ENCODE measurements at regions not wholly inside any gene's neighbourhood (a gene's known extent, or its start where the extent isn't known, plus 50 kb on each side); places are given as distances from the start of the nearest gene placed in this dataset.

DNA sequence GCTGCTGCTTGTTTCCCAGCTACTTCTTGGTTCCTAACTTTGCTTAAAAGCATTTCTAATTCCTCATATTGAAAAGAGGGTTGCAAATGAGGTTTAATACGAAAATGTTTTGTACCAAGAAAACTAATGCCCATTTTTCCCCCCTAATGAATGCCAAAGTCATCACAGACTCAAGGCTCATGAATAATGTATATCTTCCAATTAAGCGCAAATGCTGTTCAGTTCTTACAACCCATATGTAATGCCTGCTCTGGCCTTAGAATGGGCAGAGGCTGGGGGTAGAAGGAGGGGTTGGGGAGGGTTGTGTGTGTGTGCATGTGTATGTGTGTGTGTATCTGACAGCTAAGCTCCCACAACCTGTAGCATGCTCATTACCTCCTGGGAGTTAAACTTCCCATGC is 901.7 kb downstream of the KCNMA1 start:
- no peak for DNase-seq (ENCODE audit: low spot score)

DNA sequence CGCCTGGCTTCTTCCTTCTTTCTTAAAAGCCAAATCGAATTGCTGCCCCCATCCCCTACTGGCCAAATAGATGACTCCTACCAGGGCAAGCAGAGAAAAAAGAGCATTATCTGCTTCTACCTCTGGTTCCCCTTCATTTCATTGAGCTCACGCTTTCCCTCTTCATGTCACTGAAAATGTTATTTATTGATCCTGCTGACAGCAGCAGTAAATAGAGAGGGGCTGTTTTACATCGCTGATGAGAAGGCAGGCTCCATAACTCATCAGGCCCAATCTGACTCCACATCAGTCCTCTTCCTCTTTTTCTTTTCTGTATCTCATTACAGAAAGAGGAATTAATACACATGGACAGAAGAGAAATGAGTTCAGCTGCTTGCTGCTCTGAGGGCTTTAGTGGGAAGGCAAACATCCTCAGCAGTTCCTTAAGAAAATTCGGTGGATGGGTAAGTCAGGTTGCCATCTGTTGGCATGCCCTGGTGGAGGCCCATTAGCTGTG is 904.1 kb downstream of the KCNMA1 start:
- no peak for DNase-seq (ENCODE audit: low spot score)

DNA sequence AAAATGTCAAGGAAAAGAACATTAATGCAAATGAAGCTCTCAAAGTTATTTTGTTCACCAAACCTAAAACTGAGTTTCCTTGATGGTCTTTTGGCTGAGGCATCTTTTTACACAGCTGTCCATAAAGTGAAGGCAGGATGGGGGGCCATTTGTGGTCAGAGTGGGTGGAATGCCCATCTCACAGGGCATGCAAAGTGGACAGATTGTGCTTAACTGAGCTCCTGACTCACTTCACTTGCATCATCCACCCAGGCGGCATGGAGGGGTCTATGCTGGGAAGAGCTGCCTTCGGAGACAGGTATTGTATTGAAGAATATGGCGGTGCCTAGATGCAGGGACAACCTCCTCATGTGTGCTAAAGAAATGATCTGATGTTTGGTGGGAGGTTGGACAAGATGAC is 905.3 kb downstream of the KCNMA1 start:
- DNase-seq (ENCODE audit: low spot score), result no peak

DNA sequence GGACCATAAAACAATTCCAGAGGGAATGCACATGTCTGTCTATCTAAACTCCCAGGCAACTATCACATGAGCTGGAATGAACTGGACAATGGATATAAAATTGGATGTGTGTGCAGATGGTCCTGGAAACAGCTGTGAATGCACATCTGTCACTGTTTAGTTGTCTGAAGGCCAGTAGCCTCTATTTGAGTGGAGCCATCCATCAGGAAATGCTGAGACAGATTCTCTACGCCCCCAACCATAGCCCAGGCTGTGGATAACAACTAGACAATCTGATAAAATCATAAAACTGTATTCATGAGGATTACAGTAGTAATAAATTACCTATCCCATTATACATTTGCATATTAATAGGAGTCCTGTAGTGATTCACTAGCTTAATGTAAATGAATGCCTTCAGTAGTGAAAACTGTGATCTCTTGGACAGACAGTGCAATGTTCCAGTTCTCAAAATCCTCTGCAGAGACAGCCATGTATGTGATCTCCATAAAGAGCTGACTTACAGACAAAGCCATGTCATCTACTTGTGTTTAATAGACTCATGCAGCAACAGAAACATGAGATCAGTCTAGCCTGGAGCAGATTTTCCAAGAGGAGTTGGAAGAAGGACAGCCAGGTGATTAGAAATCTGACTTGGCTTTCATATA is 907.6 kb downstream of the KCNMA1 start:
- no peak for DNase-seq (ENCODE audit: low spot score)

DNA sequence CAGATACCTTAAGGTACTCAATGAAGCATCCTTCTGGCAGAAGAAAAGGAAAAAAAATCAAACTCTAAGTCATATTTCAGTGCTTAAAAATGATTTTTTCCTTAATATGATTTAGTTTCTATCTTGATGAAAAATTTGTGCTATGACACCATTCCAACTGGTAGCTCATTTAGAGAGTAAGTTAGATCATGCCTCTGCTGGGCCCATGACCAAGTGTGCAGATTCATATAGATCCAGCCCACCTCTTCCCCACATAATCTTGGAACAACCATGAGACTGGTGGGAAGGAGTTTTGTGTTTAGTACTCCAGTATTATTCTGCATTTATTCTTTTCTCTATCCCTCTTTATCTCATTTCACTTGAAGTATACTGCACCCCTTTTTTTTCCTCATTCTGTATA is 908.3 kb downstream of the KCNMA1 start:
- no peak for DNase-seq (ENCODE audit: low spot score)

DNA sequence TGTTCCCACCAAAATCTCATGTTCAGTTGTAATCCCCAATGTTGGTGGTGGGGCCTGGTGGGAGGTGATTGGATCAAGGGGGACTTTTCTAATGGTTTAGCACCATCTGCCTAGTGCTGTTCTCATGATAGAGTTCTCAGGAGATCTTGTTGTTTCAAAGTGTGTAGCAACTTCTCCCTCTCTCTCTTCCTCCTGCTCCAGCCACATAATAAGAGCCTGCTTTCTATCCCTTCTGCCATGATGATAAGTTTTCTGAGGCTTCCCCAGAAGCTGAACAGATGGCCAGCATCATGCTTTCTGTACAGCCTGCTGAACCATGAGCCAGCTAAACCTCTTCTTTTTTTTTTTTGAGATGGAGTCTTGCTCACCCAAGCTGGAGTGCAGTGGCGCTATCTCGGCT is 910.6 kb downstream of the KCNMA1 start:
- no peak for DNase-seq (ENCODE audit: low spot score)

DNA sequence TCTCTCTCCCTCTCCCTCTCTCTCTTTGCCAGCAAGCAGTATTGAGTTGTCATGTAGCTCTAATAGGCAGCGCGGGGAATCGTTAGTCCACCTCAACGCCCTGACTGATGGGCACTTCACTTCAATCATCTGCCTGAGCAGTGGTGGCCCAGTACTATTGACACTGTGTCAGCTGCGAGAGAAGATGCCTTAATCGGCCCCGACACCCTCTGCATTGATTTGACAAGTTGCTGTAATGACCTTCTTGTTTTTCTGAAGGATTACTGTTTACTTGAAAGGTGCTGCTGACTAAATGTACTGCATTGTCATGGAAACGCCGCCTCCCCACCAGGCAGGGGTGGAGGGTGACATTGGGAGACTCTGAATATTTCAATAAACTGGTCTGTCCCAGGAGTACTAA is 913.8 kb downstream of the KCNMA1 start:
- DNase-seq (ENCODE audit: low spot score), result no peak

DNA sequence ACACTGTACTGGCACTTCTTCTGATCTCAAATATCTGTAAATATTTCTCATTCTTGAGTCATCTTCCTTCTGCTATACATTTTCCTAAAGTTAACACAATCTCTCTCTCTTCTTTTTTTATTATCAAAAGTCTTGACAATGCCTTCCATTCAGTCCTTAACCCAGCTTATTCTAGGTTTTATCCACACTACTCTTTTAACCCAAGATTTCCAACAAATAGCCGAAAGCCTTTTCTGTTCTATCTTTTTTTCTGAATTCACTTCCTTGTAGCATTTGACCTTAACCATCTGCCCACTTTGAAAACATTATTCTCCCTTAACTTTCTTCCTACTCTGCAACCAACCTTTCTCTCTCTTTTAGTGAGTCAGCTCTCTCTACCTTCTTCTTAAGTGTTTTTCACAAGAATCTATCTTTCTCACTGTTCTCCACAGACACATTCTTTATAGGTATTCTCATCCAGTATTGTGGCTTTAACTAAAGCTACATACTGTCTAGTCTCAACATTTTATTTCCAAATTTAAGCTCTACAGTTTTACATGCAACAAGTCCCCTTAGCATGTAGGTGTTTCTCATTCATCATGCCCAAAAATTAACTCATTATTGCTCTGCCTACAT is 915.6 kb downstream of the KCNMA1 start:
- DNase-seq (ENCODE audit: low spot score), result no peak

DNA sequence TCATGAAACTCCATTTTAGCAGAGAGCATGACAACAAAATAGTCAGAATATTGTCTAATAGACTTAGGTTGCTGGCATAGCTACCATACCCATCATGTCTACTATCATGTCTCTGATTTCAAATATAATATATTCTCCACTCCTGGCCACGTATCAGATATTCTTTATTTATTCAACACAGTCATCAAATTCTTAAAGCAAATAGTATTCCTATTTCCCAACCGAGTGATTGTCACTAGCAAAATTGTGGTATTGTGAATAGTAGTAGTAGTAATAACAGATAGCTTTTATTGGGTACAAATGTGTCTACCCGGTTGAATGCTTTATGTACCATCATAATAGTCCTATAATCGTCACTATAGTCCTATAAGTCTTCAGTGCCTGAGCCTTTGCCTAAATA is 918.6 kb downstream of the KCNMA1 start:
- DNase-seq (ENCODE audit: low spot score), result no peak

DNA sequence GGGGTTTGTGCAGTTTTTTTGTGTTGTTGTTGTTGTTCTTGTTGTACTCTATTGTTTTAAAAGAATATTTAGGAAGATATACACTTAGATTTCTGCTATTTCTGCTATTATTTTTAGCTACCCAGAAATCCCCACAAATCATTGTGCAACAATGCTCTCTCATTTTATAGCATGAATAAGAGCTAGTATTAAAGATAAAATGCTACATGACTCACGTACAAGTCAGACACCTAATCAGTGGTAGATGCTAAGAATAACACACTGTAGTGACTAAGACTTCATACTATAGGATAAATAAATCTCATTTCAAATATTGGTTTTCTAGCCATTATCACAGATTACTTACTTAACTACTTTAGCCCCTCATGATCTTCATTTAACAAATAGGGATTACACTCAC is 920.5 kb downstream of the KCNMA1 start:
- DNase-seq (ENCODE audit: low spot score), result no peak

DNA sequence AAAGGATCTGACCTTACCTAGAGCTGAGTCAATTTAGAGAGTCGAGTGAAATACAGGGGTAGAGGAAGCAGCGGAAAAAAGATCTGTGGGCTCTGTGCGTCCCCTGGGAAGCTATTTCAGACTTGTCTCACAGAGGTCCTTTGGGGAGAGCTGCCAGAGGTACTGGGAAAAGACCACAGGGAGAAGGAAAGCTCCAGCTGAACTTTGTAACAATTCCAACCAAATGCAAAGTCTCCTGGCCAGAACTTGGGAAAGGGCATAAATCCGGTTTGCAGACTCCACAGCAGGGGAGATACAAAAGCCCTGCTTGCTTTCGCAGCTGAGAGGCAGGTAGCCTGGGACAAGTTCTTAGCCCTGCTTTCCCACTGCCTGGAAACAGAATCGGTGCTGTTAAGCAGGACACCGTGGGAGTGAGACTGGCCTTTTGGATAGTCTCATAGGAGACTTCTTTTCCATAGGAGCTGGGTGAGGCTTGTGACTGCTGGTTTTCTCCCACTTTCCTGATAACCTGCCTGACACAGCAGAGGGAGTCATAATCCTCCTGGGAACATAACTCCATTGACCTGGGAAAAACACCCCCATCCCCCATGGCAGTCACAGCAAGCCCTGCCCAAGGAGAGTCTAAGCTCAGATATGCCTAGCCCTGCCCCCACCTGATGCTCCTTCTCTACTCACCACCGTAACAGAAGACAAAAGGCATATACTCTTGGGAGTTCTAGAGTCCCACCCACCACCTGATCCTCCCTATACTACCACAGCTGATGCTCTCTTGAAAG is 926.2 kb downstream of the KCNMA1 start:
- no peak for DNase-seq (ENCODE audit: low spot score)

DNA sequence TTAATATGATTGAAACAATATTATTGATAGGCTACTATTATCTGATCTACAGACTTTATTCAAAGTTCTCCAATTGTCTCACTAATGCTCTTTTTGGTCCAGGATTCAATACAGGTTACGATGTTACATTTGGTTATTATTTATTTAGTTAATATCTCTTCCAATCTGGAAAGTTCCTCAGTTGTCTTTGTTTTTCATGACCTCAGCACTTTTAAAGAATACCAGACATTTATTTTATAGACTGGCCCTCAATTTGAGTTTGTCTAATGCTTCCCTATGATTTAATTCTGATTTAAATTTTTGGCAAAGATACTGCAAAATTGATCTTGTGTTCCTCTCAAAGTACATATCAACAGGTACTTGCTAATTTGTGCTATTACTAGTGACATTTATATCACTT is 937.4 kb downstream of the KCNMA1 start:
- DNase-seq (ENCODE audit: low spot score), result no peak

DNA sequence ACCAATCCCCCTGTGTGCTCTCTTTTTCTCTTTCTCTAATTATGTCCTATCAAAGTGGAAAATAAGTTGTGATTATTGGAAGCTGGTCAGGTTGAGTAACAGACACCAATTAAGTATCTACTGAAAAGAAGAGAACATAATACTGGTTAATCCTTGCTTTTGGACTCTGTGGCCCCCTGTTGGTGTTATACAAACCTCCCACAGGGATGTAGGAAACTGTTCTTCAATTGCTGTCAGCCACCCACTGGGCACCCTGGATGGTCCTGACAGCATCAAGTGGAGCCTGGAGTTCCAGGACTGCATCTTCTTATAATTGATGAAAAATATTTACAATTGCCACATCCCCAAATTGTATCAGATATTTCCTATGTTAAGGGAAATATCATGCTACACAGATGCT is 939.7 kb downstream of the KCNMA1 start:
- no peak for DNase-seq (ENCODE audit: low spot score)

DNA sequence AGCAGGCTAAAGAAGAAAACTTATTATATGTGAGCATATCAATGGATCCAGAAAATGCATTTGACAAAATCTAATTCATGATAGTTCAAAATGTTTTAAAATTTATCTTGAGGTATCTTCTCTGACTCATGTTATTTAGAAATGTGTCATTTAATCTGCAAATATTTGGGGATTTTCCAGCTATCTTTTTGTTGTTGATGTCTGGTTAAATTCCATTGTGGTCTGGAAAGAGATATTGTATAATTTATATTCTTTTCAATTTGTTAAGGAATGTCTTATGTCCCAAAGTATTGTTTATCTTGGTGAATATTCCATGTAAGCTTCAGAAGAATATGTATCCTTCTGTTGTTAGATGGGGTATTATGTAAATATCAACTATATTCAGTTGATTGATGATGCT is 942.5 kb downstream of the KCNMA1 start:
- no peak for DNase-seq (ENCODE audit: low spot score)

DNA sequence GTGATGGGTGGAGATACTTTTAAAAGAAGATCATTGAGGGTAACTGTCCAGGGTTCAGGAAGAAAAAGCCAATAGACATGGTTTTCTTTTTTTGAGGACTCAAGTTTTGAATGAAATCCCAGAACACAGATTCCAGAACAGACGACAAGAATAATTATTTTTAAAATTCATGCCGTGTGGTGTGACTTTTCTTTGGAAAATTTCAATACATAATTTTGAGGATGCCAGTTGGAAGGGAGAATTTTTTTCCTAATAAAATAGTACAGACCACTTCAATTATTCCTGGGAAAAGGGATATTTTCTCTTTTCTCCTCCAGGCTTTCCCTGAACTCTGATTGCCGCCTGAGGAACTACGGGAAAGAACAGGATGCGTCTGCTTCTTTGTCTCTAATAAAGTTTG is 951.4 kb downstream of the KCNMA1 start:
- no peak for DNase-seq (ENCODE audit: low spot score)

DNA sequence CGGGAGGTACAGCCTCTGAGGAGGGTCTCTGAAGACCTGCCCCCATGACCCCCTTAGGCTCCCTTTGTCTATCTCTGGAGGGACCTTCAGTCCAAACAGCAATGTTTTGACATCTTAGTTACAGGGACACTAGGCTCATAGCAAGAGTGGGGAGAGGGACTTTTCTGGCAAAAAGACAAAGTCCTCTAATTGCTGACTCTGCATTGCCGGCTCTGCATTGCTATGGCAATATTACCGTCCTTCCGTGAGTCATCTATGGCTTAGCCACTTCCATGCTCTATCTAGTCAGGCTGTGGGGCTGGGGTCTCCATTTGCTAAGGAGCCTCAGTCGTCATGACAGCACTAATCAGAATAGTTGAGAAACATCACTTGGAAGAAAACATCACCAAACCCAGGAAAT is 952.6 kb downstream of the KCNMA1 start:
- no peak for DNase-seq (ENCODE audit: low spot score)

DNA sequence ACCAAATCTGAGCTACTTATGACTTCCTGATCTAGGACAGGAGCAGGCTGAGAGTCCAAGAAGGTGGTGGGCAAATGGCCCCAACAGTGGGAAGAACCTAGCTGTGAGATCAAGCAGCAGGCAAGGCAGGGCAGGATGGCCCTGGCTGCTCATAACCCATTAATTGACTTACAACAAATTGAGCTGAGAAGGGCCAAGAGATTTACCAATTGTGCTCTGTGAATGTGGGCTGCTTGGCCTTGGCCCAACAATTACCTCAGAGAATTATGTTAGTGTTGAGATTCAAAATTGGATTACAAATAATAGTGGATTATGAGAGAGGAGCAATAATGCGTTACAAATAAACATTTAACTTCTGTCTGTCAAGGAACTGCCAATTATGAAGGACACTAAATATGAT is 956.5 kb downstream of the KCNMA1 start:
- DNase-seq (ENCODE audit: low spot score), result no peak

DNA sequence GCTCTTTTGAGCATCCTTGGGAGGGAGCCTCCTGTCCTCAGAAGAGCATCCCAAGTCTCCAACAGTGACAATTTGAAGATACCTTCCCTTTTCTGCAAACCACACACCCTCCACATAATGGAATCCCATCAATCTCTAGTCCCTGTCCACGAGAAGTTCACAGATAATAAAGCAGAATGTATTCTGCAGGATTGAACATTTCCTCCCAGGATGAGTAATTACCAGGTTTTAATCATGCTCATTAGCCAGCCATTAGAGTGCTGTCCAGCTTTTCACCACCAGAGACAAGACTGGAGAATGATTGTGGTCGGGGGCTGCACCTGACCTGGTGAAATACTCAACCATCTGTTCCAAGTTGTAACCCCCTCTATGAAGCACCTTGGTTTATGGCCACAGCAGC is 958.6 kb downstream of the KCNMA1 start:
- no peak for DNase-seq (ENCODE audit: low spot score)

DNA sequence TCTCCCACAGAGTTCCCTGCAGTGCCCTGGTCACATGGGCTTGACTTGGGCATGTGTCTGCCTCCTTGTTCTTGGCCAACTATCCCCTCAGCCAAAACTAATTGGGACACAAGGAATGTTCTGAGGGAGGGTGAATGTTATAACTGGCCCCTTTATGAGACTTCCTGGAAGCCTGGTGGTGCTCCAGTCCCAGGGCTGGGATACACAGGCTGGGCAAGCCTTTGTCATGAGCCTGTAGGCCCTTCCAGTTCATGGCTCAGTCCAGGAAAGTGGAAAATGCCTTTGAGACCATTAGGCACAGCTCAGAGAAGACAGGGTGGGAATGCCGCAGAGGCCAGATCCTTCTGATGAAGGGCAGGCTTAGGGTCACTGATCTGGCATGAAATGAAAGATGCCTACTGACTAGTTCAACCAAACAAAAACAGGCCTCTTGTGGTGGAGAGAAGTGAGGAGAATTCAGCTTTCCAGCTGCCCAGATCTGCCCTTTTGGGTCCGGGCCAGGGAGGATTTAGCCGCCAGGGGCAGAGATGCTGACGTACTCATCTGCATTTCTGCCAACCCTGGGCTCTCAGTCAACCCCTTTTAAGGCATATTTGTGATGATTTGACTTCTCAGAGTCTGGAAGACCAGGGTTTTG is 961.5 kb downstream of the KCNMA1 start:
- no peak for DNase-seq (ENCODE audit: low spot score)

DNA sequence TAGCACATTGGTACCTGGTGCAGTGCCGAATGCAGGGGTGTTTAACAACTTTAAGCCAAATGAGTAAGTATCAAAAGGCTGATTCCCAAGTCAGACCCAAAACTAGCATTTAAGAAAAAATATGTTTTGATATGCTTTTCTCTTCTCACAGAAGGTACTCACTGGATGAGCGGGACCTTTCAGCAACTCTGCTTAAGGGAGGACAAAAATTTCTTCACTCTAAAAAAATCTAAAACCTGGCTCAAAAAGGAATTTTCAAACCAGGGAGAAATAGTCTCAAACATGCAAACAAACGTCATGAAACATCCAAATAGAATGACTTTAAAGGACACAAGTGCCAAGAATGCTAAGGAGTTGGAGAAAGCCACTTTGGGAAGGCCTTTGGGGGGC is 962.1 kb downstream of the KCNMA1 start:
- DNase-seq (ENCODE audit: low spot score), result no peak

DNA sequence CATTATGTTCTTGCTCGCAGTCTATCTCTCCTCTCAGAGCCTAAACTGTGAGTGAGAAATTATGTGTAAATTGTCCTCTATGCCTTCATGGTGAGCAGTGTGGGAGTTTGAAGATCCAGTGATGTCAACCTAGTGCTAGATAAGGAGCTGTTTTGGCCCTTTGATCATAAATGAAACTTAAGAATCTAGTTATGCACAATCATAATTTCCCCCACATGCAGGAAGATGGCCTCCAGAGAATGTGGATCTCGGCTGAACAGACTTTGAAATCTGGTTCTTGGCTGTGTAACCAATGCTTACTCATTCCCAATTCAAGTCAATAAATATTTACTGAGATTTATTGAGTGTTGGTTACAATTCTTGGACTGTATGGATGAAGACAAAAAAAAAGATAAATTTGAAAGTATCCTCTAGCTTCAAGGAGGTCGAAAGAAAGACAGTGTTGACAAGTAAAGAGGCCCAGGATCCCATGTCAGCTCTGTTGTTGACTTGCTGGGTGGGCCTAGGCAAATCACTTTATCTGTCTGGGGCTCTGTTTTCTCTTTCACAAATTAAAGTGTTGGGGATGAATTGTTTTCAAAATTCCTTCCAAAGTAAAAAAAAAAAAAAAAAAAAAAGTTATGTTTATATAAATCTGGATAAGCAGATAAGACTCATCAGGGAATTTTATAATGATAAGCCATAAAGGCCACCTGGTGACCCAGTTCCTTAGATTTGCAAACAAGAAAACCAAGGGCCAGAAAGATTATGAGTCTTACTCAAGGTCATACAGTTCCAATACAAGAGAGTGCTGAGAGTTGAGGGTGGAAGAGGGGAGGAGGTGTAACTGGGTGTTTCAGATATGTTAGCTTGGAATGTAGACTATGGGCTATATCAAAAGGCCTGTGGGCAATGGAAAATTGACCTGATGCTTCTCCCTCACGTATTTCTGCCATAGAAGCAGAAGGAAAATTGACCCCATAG is 969.9 kb downstream of the KCNMA1 start:
- no peak for DNase-seq (ENCODE audit: low spot score)

DNA sequence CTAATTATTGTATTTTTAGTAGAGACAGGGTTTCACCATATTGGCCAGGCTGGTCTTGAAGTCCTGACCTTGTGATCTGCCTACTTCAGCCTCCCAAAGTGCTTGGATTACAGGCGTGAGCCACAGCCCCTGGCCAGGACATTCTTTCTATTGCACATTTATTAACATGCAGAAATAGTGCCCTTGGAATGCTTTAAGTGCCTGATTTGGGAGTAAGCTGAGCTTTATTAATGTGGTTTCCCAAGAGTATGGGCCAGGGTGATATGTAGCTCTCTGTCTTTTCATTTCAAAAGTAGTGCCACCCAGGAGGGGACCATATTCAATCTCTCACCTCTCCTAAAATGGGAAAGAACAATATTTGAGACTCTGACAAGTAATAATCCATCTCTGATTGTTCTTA is 970.7 kb downstream of the KCNMA1 start:
- DNase-seq (ENCODE audit: low spot score), result no peak
